ENCODE measurements at regions not wholly inside any gene's neighbourhood (a gene's known extent, or its start where the extent isn't known, plus 50 kb on each side); places are given as distances from the start of the nearest gene placed in this dataset.

- Histone ChIP-seq H3K36me3 (ENCODE audit: control insufficient read depth in 2 of 2, insufficient read depth in 2 of 2, low read length in 1 of 2) (no peaks in the 10 kb centered on the region), H3K79me2 (ENCODE audit: control insufficient read depth, insufficient read depth, low read length) (no peaks in the 10 kb centered on the region), H2AFZ (ENCODE audit: control insufficient read depth, low read depth, low read length) (no peak overlapping the region), H3K27me3 (replicated peaks in 1 of 2; ENCODE audit: control insufficient read depth in 2 of 2, insufficient read depth in 2 of 2, low read length in 1 of 2) (no peaks in the 10 kb centered on the region), H3K4me1 (ENCODE audit: control insufficient read depth, insufficient read depth, low read length) (no peaks in the 10 kb centered on the region), H3K27ac (ENCODE audit: control insufficient read depth, insufficient read depth) (no peak overlapping the region), H3K4me2 (ENCODE audit: control insufficient read depth, insufficient read depth) (no peak overlapping the region), H4K20me1 (ENCODE audit: control insufficient read depth, insufficient read depth) (no peaks in the 10 kb centered on the region), H3K9me3 (replicated peaks; ENCODE audit: control insufficient read depth, insufficient read depth, low read length) (peaks cover 1% of the 10 kb centered on the region; the same call in 2 of the 3 replicates), H3K4me3 (no peak overlapping the region), H3K9ac (ENCODE audit: control insufficient read depth, insufficient read depth, low read length) (no peak overlapping the region)
- DNase-seq (ENCODE audit: low read depth, low spot score) (no peak), FAIRE-seq (no peak), ATAC-seq (no peak)
- ChIA-PET SMC1A (ENCODE audit: uncharacterized antibody, unreplicated experiment) (no interaction called here), POLR2A (no interaction called here), CTCF (no interaction called here), RAD21 (ENCODE audit: unreplicated experiment) (no interaction called here)
- intact Hi-C loops (cut with micrococcal nuclease; ENCODE audit: unreplicated experiment) (no loop called here), in situ Hi-C loops (cut with MboI) (no loop called here)
- BruUV-seq (replicated peaks) = no TSS peak
- WGBS (ENCODE audit: insufficient coverage, insufficient replicate concordance, low lambda C conversion rate, missing lambda C conversion rate) = 0% methylated on average over 2 of the region's 2 CpGs
- TF ChIP-seq TCF12 (IDR thresholded peaks at IDR 0.05; ENCODE audit: low read depth, low read length) = no peak
- TF ChIP-seq NKRF (conservative IDR thresholded peaks at IDR 0.05) = no peak
- TF ChIP-seq NFYA (IDR thresholded peaks at IDR 0.05; ENCODE audit: borderline replicate concordance, low read depth, low read length) = no peak
- no peak for TF ChIP-seq MTA3 (IDR thresholded peaks at IDR 0.05; ENCODE audit: borderline replicate concordance, low read length)
- TF ChIP-seq CUX1 (IDR thresholded peaks at IDR 0.05; ENCODE audit: insufficient replicate concordance, low read depth, low read length) = no peak
- TF ChIP-seq SRF (IDR thresholded peaks at IDR 0.05; ENCODE audit: low read depth in 2 of 2, low read length in 2 of 2) = no peak
- TF ChIP-seq SPI1 (IDR thresholded peaks at IDR 0.05; ENCODE audit: borderline replicate concordance, insufficient read depth, low read depth, low read length) = no peak
- TF ChIP-seq EP300 (IDR thresholded peaks at IDR 0.05; ENCODE audit: borderline replicate concordance in 1 of 2, control insufficient read depth in 1 of 2, low read depth in 2 of 2, low read length in 2 of 2) = no peak
- no peak for TF ChIP-seq ZSCAN29 (IDR thresholded peaks at IDR 0.05)
- no peak for TF ChIP-seq ELK1 (IDR thresholded peaks at IDR 0.05; ENCODE audit: low read depth, low read length)
- no peak for TF ChIP-seq CREB1 (IDR thresholded peaks at IDR 0.05; ENCODE audit: low read depth)
- no peak for TF ChIP-seq SREBF1 (IDR thresholded peaks at IDR 0.05; ENCODE audit: low read length)
- TF ChIP-seq BMI1 (IDR thresholded peaks at IDR 0.05; ENCODE audit: borderline replicate concordance) = no peak
Measured at GRCh38 chr5:110219769-110220168, 506.7 kb downstream of the TMEM232 start.

Measured in GM12878 (cell line).